ENCODE measurements at regions not wholly inside any gene's neighbourhood (a gene's known extent, or its start where the extent isn't known, plus 50 kb on each side); places are given as distances from the start of the nearest gene placed in this dataset.

DNA sequence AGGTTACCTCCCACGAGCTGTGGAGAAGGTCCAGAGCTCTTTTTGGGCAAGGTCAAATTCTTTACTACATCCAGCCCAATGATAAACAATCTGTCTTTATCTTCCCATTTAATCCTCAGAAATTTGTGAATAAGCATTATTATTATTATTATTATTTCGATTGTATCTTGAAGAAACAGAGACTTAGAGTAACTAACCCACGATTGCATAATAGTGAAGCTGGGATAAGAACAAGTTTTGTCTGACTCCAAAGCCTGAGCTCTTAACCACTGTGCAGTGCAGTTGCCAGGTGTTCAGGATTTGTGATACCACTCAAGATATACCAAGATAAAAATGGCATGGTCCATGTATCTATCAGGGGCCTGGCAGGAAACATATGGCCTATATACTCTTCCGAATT lies 166.5 kb upstream of the LDB2 start:
- H3K27ac ChIP-seq (ENCODE audit: low read depth, low read length) = no peak overlapping the region
- H3K4me1 ChIP-seq (ENCODE audit: insufficient read depth, low read length) = 0 out of 2 replicates have a peak, but pooled peaks cover 4% of the 10 kb centered on the region
- H3K27me3 ChIP-seq (ENCODE audit: insufficient read depth, low read length) = no peaks in the 10 kb centered on the region
- no peak overlapping the region for H3K9ac ChIP-seq (ENCODE audit: low read depth, low read length)
- no peaks in the 10 kb centered on the region for H3K36me3 ChIP-seq (ENCODE audit: insufficient read depth, low read length)
- H3K4me3 ChIP-seq (ENCODE audit: low read length) = no peak overlapping the region
- H3K9me3 ChIP-seq (ENCODE audit: insufficient read depth, low read depth, low read length) = no peaks in the 10 kb centered on the region
- 92% methylated on average over 4 of the region's 4 CpGs for WGBS

DNA sequence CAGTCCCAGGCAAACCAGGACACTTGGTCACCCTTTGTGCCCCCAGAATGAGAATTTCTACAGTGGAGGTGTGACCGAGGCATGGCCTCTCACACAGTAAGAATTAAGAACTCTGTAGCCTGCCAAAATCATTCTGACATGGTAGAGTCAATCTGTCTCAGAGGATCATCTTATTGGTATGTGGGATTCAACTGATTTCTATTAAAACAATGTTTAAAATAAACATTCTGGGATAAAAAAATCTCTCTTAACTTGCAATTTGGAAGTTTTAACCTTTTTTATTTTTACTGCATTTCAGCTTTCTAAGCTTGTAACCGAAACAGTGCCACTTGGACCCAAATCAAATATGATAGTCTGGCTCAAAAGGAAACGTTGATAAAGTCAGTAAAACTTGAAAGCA lies 165.4 kb upstream of the LDB2 start:
- Histone ChIP-seq H3K4me1 (ENCODE audit: insufficient read depth, low read length) (peaks cover 8% of the 10 kb centered on the region; the same call in 1 of the 2 replicates), H3K9me3 (ENCODE audit: insufficient read depth, low read depth, low read length) (no peaks in the 10 kb centered on the region), H3K4me3 (ENCODE audit: low read length) (no peak overlapping the region), H3K36me3 (ENCODE audit: insufficient read depth, low read length) (no peaks in the 10 kb centered on the region), H3K27me3 (ENCODE audit: insufficient read depth, low read length) (no peaks in the 10 kb centered on the region), H3K9ac (ENCODE audit: low read depth, low read length) (no peak overlapping the region), H3K27ac (ENCODE audit: low read depth, low read length) (no peak overlapping the region)
- 92% methylated on average over 3 of the region's 3 CpGs for WGBS

DNA sequence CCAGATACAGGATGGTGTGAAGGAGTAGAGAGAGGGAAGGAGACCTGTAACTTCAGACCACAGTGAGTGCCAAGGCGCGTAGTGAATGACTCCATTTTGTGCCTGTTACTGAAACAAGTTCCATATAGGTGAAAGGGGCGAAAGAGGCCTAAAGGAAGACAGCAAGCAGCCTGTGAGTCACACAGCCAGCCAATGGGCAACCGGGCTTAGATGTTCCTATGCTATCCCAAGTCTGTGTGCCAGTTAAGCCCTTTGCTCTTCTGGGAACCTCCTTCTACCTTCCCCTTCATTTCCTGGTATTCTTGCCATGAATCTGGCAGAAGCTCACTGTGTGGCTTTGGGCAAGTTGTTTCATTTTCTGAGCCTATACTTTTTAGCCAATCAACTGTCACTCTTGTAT lies 161.8 kb upstream of the LDB2 start:
- Histone ChIP-seq H3K4me1 (ENCODE audit: insufficient read depth, low read length) (peaks cover 10% of the 10 kb centered on the region; the same call in 1 of the 2 replicates), H3K27ac (ENCODE audit: low read depth, low read length) (no peak overlapping the region), H3K36me3 (ENCODE audit: insufficient read depth, low read length) (no peaks in the 10 kb centered on the region), H3K9ac (ENCODE audit: low read depth, low read length) (no peak overlapping the region), H3K9me3 (ENCODE audit: insufficient read depth, low read depth, low read length) (no peaks in the 10 kb centered on the region), H3K27me3 (ENCODE audit: insufficient read depth, low read length) (no peaks in the 10 kb centered on the region), H3K4me3 (ENCODE audit: low read length) (no peak overlapping the region)
- 92% methylated on average over 4 of the region's 4 CpGs for WGBS

DNA sequence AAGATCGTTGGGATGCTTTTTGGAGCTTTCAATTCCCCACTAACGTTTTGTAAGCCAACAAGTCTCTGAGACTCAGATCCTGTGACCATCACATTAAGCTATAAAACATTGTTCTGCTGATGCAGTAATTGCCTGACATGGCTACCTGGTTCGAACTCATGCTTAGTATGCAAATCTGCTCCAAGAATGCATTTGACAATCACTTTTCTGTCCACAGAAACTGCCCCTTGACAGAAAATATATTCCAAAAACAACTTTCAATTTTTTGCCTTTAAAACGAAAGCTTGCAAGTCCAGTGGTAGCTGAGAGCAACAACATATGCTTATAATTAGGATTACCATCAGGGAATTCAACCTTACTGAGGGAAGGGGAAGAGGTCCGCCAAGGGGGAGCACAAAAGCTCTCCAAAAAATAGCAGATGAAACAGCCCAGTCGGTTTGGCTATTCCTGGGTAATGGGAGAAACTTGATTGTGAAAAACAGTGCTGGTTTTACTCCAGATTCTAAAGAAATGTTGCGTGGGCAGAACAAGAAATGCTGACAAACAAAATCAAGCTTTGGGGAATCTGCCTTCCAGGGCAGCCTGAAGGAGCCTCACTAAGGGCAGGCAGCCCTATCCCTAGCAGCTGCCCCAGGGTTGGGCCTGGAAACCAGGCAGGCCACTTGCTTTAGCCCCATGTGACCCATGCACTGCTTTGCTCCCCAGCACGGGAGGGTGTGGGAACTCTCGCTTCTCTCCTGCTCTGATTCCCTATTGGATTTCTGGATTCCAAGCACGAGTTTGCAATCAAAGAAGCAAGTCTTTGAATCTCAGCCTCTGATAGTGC lies 160.7 kb upstream of the LDB2 start:
- 91% methylated on average over 10 of the region's 10 CpGs for WGBS
- no peaks in the 10 kb centered on the region for H3K9me3 ChIP-seq (ENCODE audit: insufficient read depth, low read depth, low read length)
- H3K27me3 ChIP-seq (ENCODE audit: insufficient read depth, low read length) = no peaks in the 10 kb centered on the region
- no peak overlapping the region for H3K4me3 ChIP-seq (ENCODE audit: low read length)
- H3K9ac ChIP-seq (ENCODE audit: low read depth, low read length) = no peak overlapping the region
- H3K4me1 ChIP-seq (ENCODE audit: insufficient read depth, low read length) = peaks cover 10% of the 10 kb centered on the region; the same call in 1 of the 2 replicates
- H3K27ac ChIP-seq (ENCODE audit: low read depth, low read length) = no peak overlapping the region
- H3K36me3 ChIP-seq (ENCODE audit: insufficient read depth, low read length) = no peaks in the 10 kb centered on the region

DNA sequence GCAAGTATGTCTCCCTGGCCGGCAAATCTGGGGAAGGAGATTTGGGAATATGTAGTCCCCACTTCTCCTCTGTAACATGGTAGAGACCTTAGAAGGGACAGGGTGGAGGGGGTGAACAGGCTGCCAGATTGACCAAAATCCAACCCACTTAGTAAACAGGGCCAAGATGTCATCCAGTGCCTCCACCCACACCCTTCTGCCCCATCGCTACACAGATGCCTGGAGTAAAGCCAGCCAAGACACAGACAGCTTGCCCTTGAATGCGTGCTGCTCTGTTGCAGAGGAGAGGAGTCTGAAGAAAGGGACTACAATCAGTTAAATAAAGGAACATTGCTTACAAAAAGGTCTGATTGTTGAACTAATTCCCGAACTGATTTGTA lies 160.1 kb upstream of the LDB2 start:
- no peak overlapping the region for H3K9ac ChIP-seq (ENCODE audit: low read depth, low read length)
- WGBS = 89% methylated on average over 3 of the region's 4 CpGs
- H3K4me3 ChIP-seq (ENCODE audit: low read length) = no peak overlapping the region
- H3K36me3 ChIP-seq (ENCODE audit: insufficient read depth, low read length) = no peaks in the 10 kb centered on the region
- no peak overlapping the region for H3K27ac ChIP-seq (ENCODE audit: low read depth, low read length)
- H3K9me3 ChIP-seq (ENCODE audit: insufficient read depth, low read depth, low read length) = no peaks in the 10 kb centered on the region
- H3K27me3 ChIP-seq (ENCODE audit: insufficient read depth, low read length) = no peaks in the 10 kb centered on the region
- H3K4me1 ChIP-seq (ENCODE audit: insufficient read depth, low read length) = peaks cover 10% of the 10 kb centered on the region; the same call in 1 of the 2 replicates

DNA sequence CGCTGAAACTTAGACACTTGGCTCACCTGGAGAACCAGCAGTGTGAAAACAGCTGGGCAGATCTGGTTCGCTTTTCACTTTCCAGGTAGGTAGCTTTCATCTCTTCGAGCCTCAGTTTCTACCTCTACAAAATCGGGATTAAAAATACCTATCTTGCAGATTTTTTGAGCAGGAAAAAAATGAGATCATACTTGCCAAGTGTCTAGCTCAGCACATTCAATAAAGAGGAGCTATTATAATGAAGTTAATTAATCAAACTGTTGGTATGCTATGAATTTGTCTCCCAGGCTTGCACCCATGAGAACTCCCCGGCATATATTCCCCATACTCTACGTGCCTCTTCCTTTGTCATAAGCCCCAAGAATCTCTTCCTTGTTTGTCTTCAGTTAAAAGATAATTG lies 158.6 kb upstream of the LDB2 start:
- H3K9ac ChIP-seq (ENCODE audit: low read depth, low read length) = no peak overlapping the region
- H3K4me3 ChIP-seq (ENCODE audit: low read length) = no peak overlapping the region
- no peaks in the 10 kb centered on the region for H3K36me3 ChIP-seq (ENCODE audit: insufficient read depth, low read length)
- no peaks in the 10 kb centered on the region for H3K27me3 ChIP-seq (ENCODE audit: insufficient read depth, low read length)
- H3K9me3 ChIP-seq (ENCODE audit: insufficient read depth, low read depth, low read length) = no peaks in the 10 kb centered on the region
- 95% methylated on average over 4 of the region's 6 CpGs for WGBS
- no peak overlapping the region for H3K27ac ChIP-seq (ENCODE audit: low read depth, low read length)
- H3K4me1 ChIP-seq (ENCODE audit: insufficient read depth, low read length) = peaks cover 10% of the 10 kb centered on the region; the same call in 1 of the 2 replicates

DNA sequence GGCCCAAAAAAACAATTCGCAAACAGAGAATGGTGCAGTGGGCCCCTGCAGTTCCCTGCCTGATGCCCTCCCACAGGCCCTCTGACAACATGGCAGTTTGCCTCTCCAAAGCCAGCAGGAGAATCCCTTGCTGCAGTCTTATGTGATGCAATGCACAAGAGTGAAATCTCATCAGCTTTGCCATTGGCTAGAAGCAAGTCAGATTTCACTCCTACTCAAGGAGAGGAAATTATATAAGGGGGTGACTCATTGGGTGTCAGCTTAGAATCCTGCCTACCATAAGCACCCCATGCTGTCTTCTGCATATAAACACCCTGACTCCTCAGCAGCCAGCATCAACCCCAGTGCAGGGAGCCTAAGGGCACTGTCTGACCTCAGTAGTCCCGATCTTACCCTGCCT lies 157.3 kb upstream of the LDB2 start:
- H3K9me3 ChIP-seq (ENCODE audit: insufficient read depth, low read depth, low read length) = no peaks in the 10 kb centered on the region
- H3K4me1 ChIP-seq (ENCODE audit: insufficient read depth, low read length) = peaks cover 10% of the 10 kb centered on the region; the same call in 1 of the 2 replicates
- 88% methylated on average over 2 of the region's 2 CpGs for WGBS

DNA sequence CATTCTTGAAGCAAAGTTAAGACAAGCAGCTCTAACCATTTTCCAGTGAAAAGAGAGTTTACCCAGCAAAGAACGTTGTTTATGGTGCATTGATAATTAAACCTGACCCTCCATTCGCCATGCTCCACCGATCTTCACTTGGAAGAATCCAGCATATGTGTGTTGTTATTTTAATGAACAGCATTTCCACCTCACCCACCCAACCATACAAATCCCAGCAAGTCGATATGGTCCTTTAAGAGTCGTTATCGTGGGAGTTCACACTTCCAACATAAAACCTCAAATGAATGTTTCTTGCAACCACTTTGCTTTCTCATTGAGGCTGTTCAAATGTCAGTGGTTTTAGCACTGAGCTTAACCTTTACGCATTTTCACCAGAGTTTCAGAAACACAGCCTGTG lies 147.4 kb upstream of the LDB2 start:
- Histone ChIP-seq H3K4me3 (ENCODE audit: low read length) (no peak overlapping the region), H3K9ac (ENCODE audit: low read depth, low read length) (no peak overlapping the region), H3K4me1 (ENCODE audit: insufficient read depth, low read length) (no peaks in the 10 kb centered on the region), H3K9me3 (ENCODE audit: insufficient read depth, low read depth, low read length) (no peaks in the 10 kb centered on the region), H3K36me3 (ENCODE audit: insufficient read depth, low read length) (no peaks in the 10 kb centered on the region), H3K27me3 (ENCODE audit: insufficient read depth, low read length) (no peaks in the 10 kb centered on the region), H3K27ac (ENCODE audit: low read depth, low read length) (no peak overlapping the region)
- 98% methylated on average over 7 of the region's 7 CpGs for WGBS

More for the DNA sequence above, 157.3 kb upstream of the LDB2 start:
- Histone ChIP-seq H3K27me3 (ENCODE audit: insufficient read depth, low read length) (no peaks in the 10 kb centered on the region), H3K36me3 (ENCODE audit: insufficient read depth, low read length) (no peaks in the 10 kb centered on the region), H3K9ac (ENCODE audit: low read depth, low read length) (no peak overlapping the region), H3K4me3 (ENCODE audit: low read length) (no peak overlapping the region), H3K27ac (ENCODE audit: low read depth, low read length) (no peak overlapping the region)

DNA sequence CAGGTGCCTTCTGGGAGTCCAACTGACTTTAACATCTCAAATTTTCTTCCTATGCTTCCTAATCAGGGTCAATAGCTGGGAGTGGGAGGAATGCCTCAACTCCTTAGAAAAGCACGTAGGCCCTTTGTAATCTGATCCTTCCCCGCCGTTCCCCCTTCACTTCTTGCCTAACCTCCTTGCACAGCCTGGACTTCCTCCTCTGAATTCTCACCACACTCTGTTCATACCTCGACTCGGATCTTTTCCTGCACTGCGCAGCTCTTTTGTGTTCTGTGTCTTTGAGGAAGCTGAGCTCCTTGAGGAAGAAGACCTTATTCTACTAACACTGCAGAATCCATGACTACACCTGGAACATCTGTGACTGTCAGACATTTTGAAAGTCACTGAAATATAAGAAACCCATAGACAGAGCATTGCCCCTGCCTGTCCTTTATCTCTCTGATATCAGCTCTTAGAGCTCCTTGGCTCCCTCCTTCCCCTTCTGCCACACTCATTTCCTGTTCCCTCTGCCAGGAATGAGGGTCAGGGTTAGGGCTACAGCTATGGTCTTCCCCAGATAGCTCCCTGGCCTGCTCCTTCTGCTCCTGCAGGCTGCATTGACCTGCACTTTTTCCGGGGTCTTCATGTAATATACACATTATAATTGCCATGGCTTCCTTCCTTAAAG lies 140.2 kb upstream of the LDB2 start:
- Histone ChIP-seq H3K9me3 (ENCODE audit: insufficient read depth, low read depth, low read length) (0 out of 2 replicates have a peak, but pooled peaks cover 2% of the 10 kb centered on the region), H3K27ac (ENCODE audit: low read depth, low read length) (no peak overlapping the region), H3K27me3 (ENCODE audit: insufficient read depth, low read length) (no peaks in the 10 kb centered on the region), H3K4me1 (ENCODE audit: insufficient read depth, low read length) (peaks cover 18% of the 10 kb centered on the region), H3K36me3 (ENCODE audit: insufficient read depth, low read length) (no peaks in the 10 kb centered on the region), H3K4me3 (ENCODE audit: low read length) (no peak overlapping the region), H3K9ac (ENCODE audit: low read depth, low read length) (no peak overlapping the region)
- WGBS = 78% methylated on average over 7 of the region's 7 CpGs

DNA sequence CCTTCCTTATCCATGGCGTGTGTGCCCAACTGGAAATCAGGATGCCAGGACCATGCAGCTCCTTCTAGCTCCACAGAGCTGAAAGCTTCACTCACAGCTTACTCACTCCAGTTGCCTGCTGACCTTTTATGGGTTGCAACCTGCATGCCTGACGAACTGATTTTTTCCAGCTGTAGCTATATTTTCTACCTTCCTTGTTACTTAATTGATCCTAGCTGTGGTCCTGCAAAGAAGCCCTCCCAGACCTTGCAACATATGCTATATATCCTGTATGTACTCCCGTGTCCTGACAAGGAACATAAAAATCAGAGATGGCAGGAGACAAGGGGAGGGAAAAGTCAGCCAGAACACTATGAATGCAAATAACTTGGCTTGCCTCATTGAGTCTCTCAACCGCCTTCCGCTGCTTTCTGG lies 135.3 kb upstream of the LDB2 start:
- peaks cover 25% of the 10 kb centered on the region for H3K4me1 ChIP-seq (ENCODE audit: insufficient read depth, low read length)
- WGBS = 87% methylated on average over 5 of the region's 5 CpGs
- 0 out of 2 replicates have a peak, but pooled peaks cover 2% of the 10 kb centered on the region for H3K9me3 ChIP-seq (ENCODE audit: insufficient read depth, low read depth, low read length)
- H3K27me3 ChIP-seq (ENCODE audit: insufficient read depth, low read length) = no peaks in the 10 kb centered on the region
- peak overlapping the region; percentile 3; the same call in 1 of the 2 replicates for H3K27ac ChIP-seq (ENCODE audit: low read depth, low read length)
- no peaks in the 10 kb centered on the region for H3K36me3 ChIP-seq (ENCODE audit: insufficient read depth, low read length)
- no peak overlapping the region for H3K9ac ChIP-seq (ENCODE audit: low read depth, low read length)
- no peak overlapping the region for H3K4me3 ChIP-seq (ENCODE audit: low read length)

DNA sequence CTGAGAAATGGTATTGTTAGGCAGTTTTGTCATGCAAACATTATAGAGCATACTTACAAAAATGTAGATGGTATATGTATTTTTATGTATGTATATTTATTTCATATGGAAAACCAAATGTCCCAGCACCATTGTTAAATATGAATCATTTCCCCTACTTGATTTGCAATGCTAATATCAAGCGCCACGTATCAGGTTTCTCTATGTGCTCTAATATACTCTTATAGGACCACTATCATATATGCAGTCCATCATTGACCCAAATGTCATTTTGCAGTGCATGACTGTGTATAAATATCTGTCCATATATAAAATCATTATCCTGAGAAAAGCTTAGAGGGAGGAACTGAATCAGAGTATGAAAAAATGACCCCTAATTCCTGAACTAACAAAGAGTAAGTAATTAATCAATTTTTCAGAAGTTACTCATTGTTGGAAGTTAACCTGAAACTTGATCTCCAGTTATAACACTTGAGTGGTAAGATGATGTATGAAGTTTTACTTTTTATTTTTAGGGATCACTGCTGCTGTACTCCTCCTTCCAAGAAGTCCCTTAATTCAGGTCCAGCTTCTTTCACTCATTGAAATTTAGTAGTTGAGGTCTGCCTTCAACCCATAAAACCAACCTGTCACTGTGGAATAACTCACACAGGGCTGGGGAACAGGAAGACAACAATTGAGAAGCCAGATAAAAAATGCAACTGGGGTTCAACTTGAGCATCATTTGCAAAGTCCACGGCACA lies 134.8 kb upstream of the LDB2 start:
- Histone ChIP-seq H3K36me3 (ENCODE audit: insufficient read depth, low read length) (no peaks in the 10 kb centered on the region), H3K27me3 (ENCODE audit: insufficient read depth, low read length) (no peaks in the 10 kb centered on the region), H3K9ac (ENCODE audit: low read depth, low read length) (no peak overlapping the region), H3K4me3 (ENCODE audit: low read length) (no peak overlapping the region), H3K4me1 (ENCODE audit: insufficient read depth, low read length) (peaks cover 19% of the 10 kb centered on the region), H3K9me3 (ENCODE audit: insufficient read depth, low read depth, low read length) (0 out of 2 replicates have a peak, but pooled peaks cover 2% of the 10 kb centered on the region), H3K27ac (ENCODE audit: low read depth, low read length) (peak overlapping the region; percentile 3; the same call in 1 of the 2 replicates)
- whole genome bisulfite sequencing = 75% methylated on average over 3 of the region's 3 CpGs
